Nephron progenitor cell (in vitro differentiated cells): ENCODE measurements at regions not wholly inside any gene's neighbourhood (a gene's known extent, or its start where the extent isn't known, plus 50 kb on each side); places are given as distances from the start of the nearest gene placed in this dataset.

Source experiments
- DNase-seq: peaks from one replicate; pipeline ENCODE4 v3.0.0; 2021
- H3K27ac Mint-ChIP-seq: 2 replicates; pipeline ENCODE4 v1.8.0; 2021; ENCODE audit warnings: mild to moderate bottlenecking, moderate library complexity, mixed read lengths
- H3K27me3 Mint-ChIP-seq: 2 replicates; pipeline ENCODE4 v1.8.0; 2021; ENCODE audit warnings: mild to moderate bottlenecking, low read depth, mixed read lengths; ENCODE audit not compliant: poor library complexity
- H3K36me3 Mint-ChIP-seq: 2 replicates; pipeline ENCODE4 v1.8.0; 2021; ENCODE audit warnings: low read depth, mixed read lengths
- H3K4me1 Mint-ChIP-seq: 2 replicates; pipeline ENCODE4 v1.8.0; 2021; ENCODE audit warnings: mixed read lengths
- H3K4me3 Mint-ChIP-seq: 2 replicates; pipeline ENCODE4 v1.8.0; 2021; ENCODE audit warnings: mild to moderate bottlenecking, moderate library complexity, mixed read lengths
- H3K9me3 Mint-ChIP-seq: 2 replicates; pipeline ENCODE4 v1.8.0; 2021; ENCODE audit warnings: mild to moderate bottlenecking, moderate library complexity, mixed read lengths
- CTCF ChIP-seq: fragments of 200-600 bp; sonication (generic); IDR thresholded peaks from 2 replicates; pipeline ENCODE4 v1.5.0; 2021; ENCODE audit warnings: antibody characterized with exemption

- Mint-ChIP-seq H3K4me1 (peaks cover 11% of the 10 kb centered on the region), H3K4me3 (no peak overlapping the region), H3K9me3 (peaks cover 26% of the 10 kb centered on the region), H3K27me3 (peaks cover 43% of the 10 kb centered on the region), H3K36me3 (peaks cover 6% of the 10 kb centered on the region), H3K27ac (no peak overlapping the region)
- no peak for TF ChIP-seq CTCF
- DNase-seq, result no peak
These were observed 182.8 kb downstream of the SEC23IP start for GRCh38 chr10:120075349-120075748.

GRCh38 chr10:120076996-120077706 lies 184.6 kb downstream of the SEC23IP start:
- H3K27me3 Mint-ChIP-seq, result peaks cover 43% of the 10 kb centered on the region
- no peak for TF ChIP-seq CTCF
- no peak overlapping the region for H3K27ac Mint-ChIP-seq
- no peak for DNase-seq
- H3K4me1 Mint-ChIP-seq, result peaks cover 6% of the 10 kb centered on the region
- H3K36me3 Mint-ChIP-seq, result peaks cover 6% of the 10 kb centered on the region
- peaks cover 21% of the 10 kb centered on the region for H3K9me3 Mint-ChIP-seq
- peak overlapping the region; percentile 50 for H3K4me3 Mint-ChIP-seq

- no peak for DNase-seq
- TF ChIP-seq CTCF, result no peak
- no peak overlapping the region for H3K27ac Mint-ChIP-seq
- peaks cover 6% of the 10 kb centered on the region for H3K4me1 Mint-ChIP-seq
- peak overlapping the region; percentile 50 for H3K4me3 Mint-ChIP-seq
- H3K36me3 Mint-ChIP-seq, result peaks cover 6% of the 10 kb centered on the region
- peaks cover 18% of the 10 kb centered on the region for H3K9me3 Mint-ChIP-seq
- peaks cover 43% of the 10 kb centered on the region for H3K27me3 Mint-ChIP-seq
These were observed 185.4 kb downstream of the SEC23IP start for GRCh38 chr10:120077707-120078492.

- Mint-ChIP-seq H3K4me1 (peaks cover 25% of the 10 kb centered on the region), H3K27me3 (peaks cover 12% of the 10 kb centered on the region), H3K9me3 (peaks cover 18% of the 10 kb centered on the region), H3K36me3 (no peaks in the 10 kb centered on the region), H3K4me3 (no peak overlapping the region), H3K27ac (no peak overlapping the region)
- no peak for TF ChIP-seq CTCF
- peak; percentile 17 for DNase-seq
These were observed 192.7 kb downstream of the SEC23IP start for GRCh38 chr10:120085096-120085796.

- DNase-seq, result no peak
- Mint-ChIP-seq H3K27ac (no peak overlapping the region), H3K9me3 (peaks cover 18% of the 10 kb centered on the region), H3K36me3 (no peaks in the 10 kb centered on the region), H3K4me3 (no peak overlapping the region), H3K4me1 (peaks cover 25% of the 10 kb centered on the region), H3K27me3 (peaks cover 13% of the 10 kb centered on the region)
- TF ChIP-seq CTCF, result no peak
These were observed 193.5 kb downstream of the SEC23IP start for GRCh38 chr10:120086066-120086465.
